Activated CD8-positive, alpha-beta memory T cell treated with anti-CD3 and anti-CD28 coated beads, Interleukin-2, amount 10 ng/mL, durations not matched to agents 7 days and 5 days (primary cell): ENCODE measurements at regions not wholly inside any gene's neighbourhood (a gene's known extent, or its start where the extent isn't known, plus 50 kb on each side); places are given as distances from the start of the nearest gene placed in this dataset.
"Not testable (repeated sequence)": the region's sequence is repeated elsewhere in the genome, so short reads cannot be mapped to it uniquely, and the experiment has no call there.

Source experiments
- ATAC-seq: fragments of 150-1000 bp; cut with Tn5 transposase; one replicate; pipeline ENCODE4 v1.10.0; 2021; ENCODE audit warnings: moderate library complexity
- CTCF ChIA-PET: fragments of 350-600 bp; sonication (Branson Sonifier 250); formaldehyde crosslinking; loops from one replicate; lab custom pipeline; 2021; ENCODE audit warnings: antibody characterized with exemption; lab: Charles Lee
- DNase-seq: peaks from one replicate; pipeline ENCODE4 v3.0.0-alpha.2; 2020
- H3K27ac Mint-ChIP-seq: one replicate; pipeline ENCODE4 v1.8.0; 2021; ENCODE audit warnings: mild to moderate bottlenecking, mixed read lengths
- H3K27me3 Mint-ChIP-seq: one replicate; pipeline ENCODE4 v1.8.0; 2021; ENCODE audit warnings: mixed read lengths
- H3K36me3 Mint-ChIP-seq: one replicate; pipeline ENCODE4 v1.8.0; 2021; ENCODE audit warnings: mild to moderate bottlenecking, mixed read lengths
- H3K4me1 Mint-ChIP-seq: one replicate; pipeline ENCODE4 v1.8.0; 2021; ENCODE audit warnings: mixed read lengths
- H3K4me3 Mint-ChIP-seq: one replicate; pipeline ENCODE4 v1.8.0; 2021; ENCODE audit warnings: mild to moderate bottlenecking, moderate library complexity, mixed read lengths
- H3K9me3 Mint-ChIP-seq: one replicate; pipeline ENCODE4 v1.8.0; 2022; ENCODE audit warnings: low read depth, mixed read lengths

GRCh38 chr7:24151944-24152343, 132.0 kb upstream of the NPY start:
- H3K36me3 Mint-ChIP-seq = no peaks in the 10 kb centered on the region
- DNase-seq (no peak), ATAC-seq (no peak)
- H3K4me3 Mint-ChIP-seq = no peak overlapping the region
- H3K9me3 Mint-ChIP-seq = peaks cover 3% of the 10 kb centered on the region
- H3K27ac Mint-ChIP-seq = no peak overlapping the region
- peaks cover 4% of the 10 kb centered on the region for H3K27me3 Mint-ChIP-seq
- no peaks in the 10 kb centered on the region for H3K4me1 Mint-ChIP-seq
- CTCF ChIA-PET = no interaction called here

- CTCF ChIA-PET = no interaction called here
- Mint-ChIP-seq H3K9me3 (peaks cover 3% of the 10 kb centered on the region), H3K4me3 (no peak overlapping the region)
Observed at GRCh38 chr7:24152356-24152755, 131.6 kb upstream of the NPY start.

DNA sequence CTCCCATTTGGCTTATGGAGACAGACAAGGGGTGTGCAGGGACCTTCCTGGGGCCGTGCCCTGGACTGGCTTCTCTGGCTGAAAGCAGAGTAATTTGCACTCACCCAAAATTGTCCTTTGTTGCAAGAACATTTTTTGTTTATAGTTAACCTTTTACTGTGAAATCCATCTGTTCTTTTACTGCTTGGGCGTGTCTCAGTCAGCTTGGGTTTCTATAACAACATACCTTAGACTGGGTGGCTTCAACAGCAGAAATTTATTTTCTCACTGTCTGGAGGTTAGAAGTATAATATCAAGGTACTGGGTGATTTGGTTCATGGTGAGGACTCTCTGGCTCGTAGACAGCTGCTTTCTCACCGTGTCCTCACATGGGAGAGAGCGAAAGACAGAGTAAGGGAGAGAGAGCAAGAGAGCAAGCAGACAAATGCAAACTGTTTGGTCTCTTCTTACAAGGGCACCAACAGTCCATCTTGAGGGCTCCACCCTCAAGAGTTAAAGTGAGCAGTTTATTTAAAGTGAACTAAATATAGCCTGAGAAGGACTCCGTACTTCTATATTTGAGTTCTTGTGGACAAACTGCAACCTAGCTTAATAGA, 131.0 kb upstream of the NPY start:
- no peak overlapping the region for H3K27ac Mint-ChIP-seq
- ATAC-seq (no peak), DNase-seq (no peak)
- H3K36me3 Mint-ChIP-seq = no peaks in the 10 kb centered on the region
- no peaks in the 10 kb centered on the region for H3K4me1 Mint-ChIP-seq
- peaks cover 3% of the 10 kb centered on the region for H3K9me3 Mint-ChIP-seq
- peaks cover 4% of the 10 kb centered on the region for H3K27me3 Mint-ChIP-seq
- no peak overlapping the region for H3K4me3 Mint-ChIP-seq
- CTCF ChIA-PET = no interaction called here

More at GRCh38 chr7:24152356-24152755, 131.6 kb upstream of the NPY start:
- H3K4me1 Mint-ChIP-seq = no peaks in the 10 kb centered on the region
- H3K27me3 Mint-ChIP-seq = peaks cover 4% of the 10 kb centered on the region
- H3K27ac Mint-ChIP-seq = no peak overlapping the region
- DNase-seq (no peak), ATAC-seq (no peak)
- H3K36me3 Mint-ChIP-seq = no peaks in the 10 kb centered on the region

GRCh38 chr7:24157666-24158065, 126.3 kb upstream of the NPY start:
- ATAC-seq (no peak), DNase-seq (no peak)
- Mint-ChIP-seq H3K36me3 (no peaks in the 10 kb centered on the region), H3K27ac (no peak overlapping the region), H3K4me3 (no peak overlapping the region), H3K9me3 (no peaks in the 10 kb centered on the region), H3K4me1 (no peaks in the 10 kb centered on the region), H3K27me3 (no peaks in the 10 kb centered on the region)
- CTCF ChIA-PET = no interaction called here

- CTCF ChIA-PET = no interaction called here
Observed at GRCh38 chr7:24158975-24159374, 125.0 kb upstream of the NPY start.

DNA sequence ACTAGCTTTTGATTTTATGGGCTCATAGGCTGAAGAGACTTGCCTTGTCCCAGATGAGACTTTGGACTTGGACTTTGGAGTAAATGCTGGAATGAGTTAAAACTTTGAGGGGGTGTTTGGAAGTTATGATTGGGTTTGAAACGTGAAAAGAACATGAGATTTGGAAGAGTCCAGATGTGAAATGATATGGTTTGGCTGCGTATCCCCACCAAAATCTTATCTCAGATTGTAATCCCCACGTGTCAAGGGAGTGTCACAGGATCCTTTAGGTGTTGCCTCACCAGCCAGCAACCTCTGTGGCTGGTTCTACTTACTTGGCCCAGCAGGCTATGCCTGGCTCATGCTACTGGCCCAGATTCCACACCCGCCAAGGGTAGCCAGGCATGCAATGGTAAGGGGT, 119.6 kb upstream of the NPY start:
- Mint-ChIP-seq H3K36me3 (no peaks in the 10 kb centered on the region), H3K27me3 (no peaks in the 10 kb centered on the region), H3K4me1 (no peaks in the 10 kb centered on the region), H3K27ac (no peak overlapping the region), H3K9me3 (no peaks in the 10 kb centered on the region), H3K4me3 (no peak overlapping the region)
- DNase-seq (no peak), ATAC-seq (no peak)
- CTCF ChIA-PET = no interaction called here

More at GRCh38 chr7:24158975-24159374, 125.0 kb upstream of the NPY start:
- Mint-ChIP-seq H3K9me3 (no peaks in the 10 kb centered on the region), H3K4me1 (no peaks in the 10 kb centered on the region), H3K36me3 (no peaks in the 10 kb centered on the region), H3K27ac (no peak overlapping the region), H3K27me3 (no peaks in the 10 kb centered on the region), H3K4me3 (no peak overlapping the region)
- ATAC-seq = no peak
- no peak for DNase-seq

DNA sequence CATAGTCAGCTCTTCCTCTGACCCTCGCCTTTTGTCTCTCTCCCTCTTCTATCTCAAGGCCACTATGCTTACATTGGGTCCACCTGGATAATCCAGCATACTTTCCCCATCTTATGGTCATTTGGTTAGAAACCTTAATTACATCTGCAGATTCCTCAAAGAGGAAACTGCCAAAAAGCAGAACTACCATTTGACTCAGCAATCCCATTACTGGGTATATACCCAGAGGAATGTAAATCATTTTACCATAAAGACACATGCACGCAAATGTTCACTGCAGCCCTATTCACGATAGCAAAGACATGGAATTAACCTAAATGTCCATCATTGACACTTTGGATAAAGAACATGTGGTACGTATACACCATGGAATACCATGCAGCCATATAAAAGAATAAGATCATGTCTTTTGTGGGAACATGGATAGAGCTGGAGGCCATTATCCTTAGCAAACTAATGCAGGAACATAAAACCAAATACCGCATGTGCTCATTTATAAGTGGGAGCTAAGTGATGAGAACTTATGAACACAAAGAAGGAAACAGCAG, 114.8 kb upstream of the NPY start:
- ATAC-seq (no peak), DNase-seq (no peak)
- no peaks in the 10 kb centered on the region for H3K9me3 Mint-ChIP-seq
- CTCF ChIA-PET = no interaction called here
- H3K4me1 Mint-ChIP-seq = no peaks in the 10 kb centered on the region
- no peaks in the 10 kb centered on the region for H3K36me3 Mint-ChIP-seq
- H3K27ac Mint-ChIP-seq = no peak overlapping the region
- no peaks in the 10 kb centered on the region for H3K27me3 Mint-ChIP-seq
- no peak overlapping the region for H3K4me3 Mint-ChIP-seq

DNA sequence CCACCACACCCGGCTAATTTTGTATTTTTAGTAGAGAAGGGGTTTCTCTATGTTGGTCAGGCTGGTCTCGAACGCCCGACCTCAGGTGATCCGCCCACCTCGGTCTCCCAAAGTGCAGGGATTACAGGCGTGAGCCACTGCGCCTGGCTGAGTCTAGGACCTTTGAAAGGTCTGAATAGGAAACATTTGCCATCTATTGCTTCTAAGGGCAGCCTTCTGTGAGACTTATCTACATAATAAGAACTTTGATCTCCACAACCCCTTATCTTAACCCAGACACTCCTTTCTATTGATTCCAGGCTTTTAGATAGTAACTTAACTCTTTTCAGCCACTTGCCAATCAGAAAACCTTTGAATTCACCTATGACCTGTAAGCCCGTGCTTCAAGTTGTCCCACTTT, 112.0 kb upstream of the NPY start:
- H3K27ac Mint-ChIP-seq, H3K4me3 Mint-ChIP-seq, H3K9me3 Mint-ChIP-seq, ATAC-seq, H3K4me1 Mint-ChIP-seq, H3K36me3 Mint-ChIP-seq, CTCF ChIA-PET, H3K27me3 Mint-ChIP-seq, DNase-seq: not testable (repeated sequence)

- no peaks in the 10 kb centered on the region for H3K9me3 Mint-ChIP-seq
- ATAC-seq = no peak
- CTCF ChIA-PET = no interaction called here
- no peaks in the 10 kb centered on the region for H3K36me3 Mint-ChIP-seq
- no peak overlapping the region for H3K27ac Mint-ChIP-seq
- H3K27me3 Mint-ChIP-seq = peaks cover 5% of the 10 kb centered on the region
- no peaks in the 10 kb centered on the region for H3K4me1 Mint-ChIP-seq
- no peak for DNase-seq
- no peak overlapping the region for H3K4me3 Mint-ChIP-seq
Observed at GRCh38 chr7:24172856-24173255, 111.1 kb upstream of the NPY start.

GRCh38 chr7:24175603-24176002, 108.4 kb upstream of the NPY start:
- H3K27ac Mint-ChIP-seq = no peak overlapping the region
- no peak overlapping the region for H3K4me3 Mint-ChIP-seq
- ATAC-seq (no peak), DNase-seq (no peak)
- peaks cover 5% of the 10 kb centered on the region for H3K27me3 Mint-ChIP-seq
- no peaks in the 10 kb centered on the region for H3K4me1 Mint-ChIP-seq
- CTCF ChIA-PET = no interaction called here
- no peaks in the 10 kb centered on the region for H3K36me3 Mint-ChIP-seq
- no peaks in the 10 kb centered on the region for H3K9me3 Mint-ChIP-seq

DNA sequence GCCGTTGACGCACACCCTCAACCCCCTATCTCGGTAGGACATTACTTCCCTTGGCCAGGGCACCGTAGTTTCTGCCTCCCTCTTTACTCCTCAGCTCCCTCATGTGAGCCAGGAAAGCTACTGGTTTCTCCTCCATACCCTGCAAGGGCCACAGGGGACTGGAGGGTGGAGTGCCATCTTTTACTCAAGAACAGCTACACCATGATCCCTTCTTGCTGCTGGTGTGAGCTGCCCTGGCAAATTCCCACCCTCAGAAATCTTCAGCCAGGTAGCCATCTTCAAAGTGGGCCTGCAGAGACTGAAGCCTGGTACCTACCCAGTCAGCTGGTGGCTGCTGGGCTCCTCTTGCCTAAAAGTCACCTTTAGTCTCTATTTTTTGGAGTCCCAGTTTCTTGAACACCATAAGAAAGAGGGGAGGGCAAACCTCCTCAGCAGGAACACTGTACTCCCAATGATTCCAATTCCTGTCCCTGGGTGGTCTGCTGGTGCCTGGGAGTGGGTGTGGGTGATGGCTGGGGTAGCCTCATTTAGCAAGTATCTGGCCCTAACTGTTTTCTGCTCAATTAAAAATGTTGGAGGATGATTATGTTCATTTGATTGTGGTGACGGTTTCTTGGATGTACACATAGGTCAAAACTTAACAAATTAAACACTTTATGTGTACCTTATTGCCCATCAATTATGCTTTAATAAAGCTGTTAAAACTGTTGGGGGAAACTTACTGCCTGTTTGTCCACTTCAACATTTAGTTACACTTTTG, 105.0 kb upstream of the NPY start:
- Mint-ChIP-seq H3K36me3 (no peaks in the 10 kb centered on the region), H3K4me3 (no peak overlapping the region), H3K9me3 (no peaks in the 10 kb centered on the region), H3K27ac (no peak overlapping the region), H3K4me1 (no peaks in the 10 kb centered on the region), H3K27me3 (peaks cover 8% of the 10 kb centered on the region)
- no peak for DNase-seq
- no peak for ATAC-seq
- CTCF ChIA-PET = no interaction called here

- Mint-ChIP-seq H3K4me1 (no peaks in the 10 kb centered on the region), H3K27me3 (peaks cover 6% of the 10 kb centered on the region), H3K9me3 (no peaks in the 10 kb centered on the region), H3K27ac (no peak overlapping the region), H3K36me3 (no peaks in the 10 kb centered on the region), H3K4me3 (no peak overlapping the region)
- CTCF ChIA-PET = no interaction called here
- ATAC-seq (no peak), DNase-seq (no peak)
Observed at GRCh38 chr7:24191362-24191761, 92.6 kb upstream of the NPY start.

- CTCF ChIA-PET = no interaction called here
Observed at GRCh38 chr7:24192053-24192452, 91.9 kb upstream of the NPY start.

DNA sequence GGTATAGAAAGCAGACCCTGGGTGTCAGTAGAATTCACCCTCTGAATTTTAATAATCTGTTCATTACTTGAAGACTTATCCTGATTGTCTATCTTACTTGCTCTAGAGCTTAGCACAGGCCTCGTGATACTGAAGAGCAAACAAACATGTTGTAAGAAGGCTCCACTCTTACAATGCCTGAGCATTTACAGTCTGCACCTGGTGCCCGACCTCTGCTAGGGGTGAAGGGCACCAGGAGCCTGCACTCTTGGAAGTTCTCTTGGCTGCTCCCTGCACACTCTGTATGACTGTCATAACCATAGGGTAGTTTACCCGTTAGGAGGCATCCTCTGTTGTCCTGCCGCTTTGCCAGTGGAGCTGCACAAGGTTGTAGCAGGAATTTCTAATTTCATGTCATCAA, 91.3 kb upstream of the NPY start:
- Mint-ChIP-seq H3K4me3 (no peak overlapping the region), H3K9me3 (no peaks in the 10 kb centered on the region), H3K4me1 (no peaks in the 10 kb centered on the region), H3K27me3 (peaks cover 5% of the 10 kb centered on the region), H3K27ac (no peak overlapping the region), H3K36me3 (no peaks in the 10 kb centered on the region)
- DNase-seq (no peak), ATAC-seq (no peak)
- CTCF ChIA-PET = no interaction called here

More at GRCh38 chr7:24192053-24192452, 91.9 kb upstream of the NPY start:
- Mint-ChIP-seq H3K4me3 (no peak overlapping the region), H3K27ac (no peak overlapping the region), H3K4me1 (no peaks in the 10 kb centered on the region), H3K36me3 (no peaks in the 10 kb centered on the region), H3K27me3 (peaks cover 5% of the 10 kb centered on the region), H3K9me3 (no peaks in the 10 kb centered on the region)
- ATAC-seq (no peak), DNase-seq (no peak)
